ENCODE measurements at regions not wholly inside any gene's neighbourhood (a gene's known extent, or its start where the extent isn't known, plus 50 kb on each side); places are given as distances from the start of the nearest gene placed in this dataset.

DNA sequence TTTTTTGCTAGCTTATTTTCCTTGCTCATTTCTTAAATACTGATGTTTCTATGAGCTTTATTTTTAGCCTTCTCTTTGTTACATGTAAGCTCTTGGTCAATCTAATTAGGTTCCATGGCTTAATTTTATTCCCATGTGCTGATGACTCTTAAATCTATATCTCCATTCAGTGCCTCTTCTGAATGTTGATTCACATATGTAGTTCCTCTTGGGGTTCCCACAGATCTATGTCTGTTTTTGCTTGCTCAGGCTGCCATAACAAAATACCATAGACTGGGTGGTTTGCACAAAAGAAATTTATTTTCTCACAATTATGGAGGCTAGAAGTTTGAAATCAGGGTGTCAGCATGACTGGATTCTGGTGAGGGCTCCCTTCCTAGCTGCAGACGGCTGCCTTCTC is 58.3 kb upstream of the PLA2G4A start:
- TF ChIP-seq, protein P1, sequence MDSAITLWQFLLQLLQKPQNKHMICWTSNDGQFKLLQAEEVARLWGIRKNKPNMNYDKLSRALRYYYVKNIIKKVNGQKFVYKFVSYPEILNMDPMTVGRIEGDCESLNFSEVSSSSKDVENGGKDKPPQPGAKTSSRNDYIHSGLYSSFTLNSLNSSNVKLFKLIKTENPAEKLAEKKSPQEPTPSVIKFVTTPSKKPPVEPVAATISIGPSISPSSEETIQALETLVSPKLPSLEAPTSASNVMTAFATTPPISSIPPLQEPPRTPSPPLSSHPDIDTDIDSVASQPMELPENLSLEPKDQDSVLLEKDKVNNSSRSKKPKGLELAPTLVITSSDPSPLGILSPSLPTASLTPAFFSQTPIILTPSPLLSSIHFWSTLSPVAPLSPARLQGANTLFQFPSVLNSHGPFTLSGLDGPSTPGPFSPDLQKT (IDR thresholded peaks at IDR 0.05; ENCODE audit: borderline replicate concordance, low read depth, low read length), result no peak
- TF ChIP-seq, protein P2, sequence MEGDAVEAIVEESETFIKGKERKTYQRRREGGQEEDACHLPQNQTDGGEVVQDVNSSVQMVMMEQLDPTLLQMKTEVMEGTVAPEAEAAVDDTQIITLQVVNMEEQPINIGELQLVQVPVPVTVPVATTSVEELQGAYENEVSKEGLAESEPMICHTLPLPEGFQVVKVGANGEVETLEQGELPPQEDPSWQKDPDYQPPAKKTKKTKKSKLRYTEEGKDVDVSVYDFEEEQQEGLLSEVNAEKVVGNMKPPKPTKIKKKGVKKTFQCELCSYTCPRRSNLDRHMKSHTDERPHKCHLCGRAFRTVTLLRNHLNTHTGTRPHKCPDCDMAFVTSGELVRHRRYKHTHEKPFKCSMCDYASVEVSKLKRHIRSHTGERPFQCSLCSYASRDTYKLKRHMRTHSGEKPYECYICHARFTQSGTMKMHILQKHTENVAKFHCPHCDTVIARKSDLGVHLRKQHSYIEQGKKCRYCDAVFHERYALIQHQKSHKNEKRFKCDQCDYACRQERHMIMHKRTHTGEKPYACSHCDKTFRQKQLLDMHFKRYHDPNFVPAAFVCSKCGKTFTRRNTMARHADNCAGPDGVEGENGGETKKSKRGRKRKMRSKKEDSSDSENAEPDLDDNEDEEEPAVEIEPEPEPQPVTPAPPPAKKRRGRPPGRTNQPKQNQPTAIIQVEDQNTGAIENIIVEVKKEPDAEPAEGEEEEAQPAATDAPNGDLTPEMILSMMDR (tag by site-specific recombination; IDR thresholded peaks at IDR 0.05), result no peak
- TF ChIP-seq ZNF530 (tag by site-specific recombination; IDR thresholded peaks at IDR 0.05; ENCODE audit: low read depth) (no peak), ZNF571 (tag by site-specific recombination; IDR thresholded peaks at IDR 0.05) (no peak), YY1 (tag by site-specific recombination; IDR thresholded peaks at IDR 0.05) (no peak)
